ENCODE measurements at regions not wholly inside any gene's neighbourhood (a gene's known extent, or its start where the extent isn't known, plus 50 kb on each side); places are given as distances from the start of the nearest gene placed in this dataset.
A peak's percentile ranks its signal among the peaks of the same experiment; 100 is the strongest.
"Not testable (repeated sequence)": the region's sequence is repeated elsewhere in the genome, so short reads cannot be mapped to it uniquely, and the experiment has no call there.

GRCh38 chr2:182477774-182478173, 50.9 kb upstream of the PDE1A start:
- no peak for DNase-seq

- no peak for DNase-seq
Measured at GRCh38 chr2:182481676-182482075, 54.8 kb upstream of the PDE1A start.

GRCh38 chr2:182482511-182482910, 55.7 kb upstream of the PDE1A start:
- DNase-seq = no peak

GRCh38 chr2:182496596-182496995, 69.8 kb upstream of the PDE1A start:
- no peak for DNase-seq

- DNase-seq = no peak
Measured at GRCh38 chr2:182499706-182500470, 73.1 kb upstream of the PDE1A start.

- DNase-seq = no peak
Measured at GRCh38 chr2:182503886-182504285, 77.0 kb upstream of the PDE1A start.

- DNase-seq = no peak
Measured at GRCh38 chr2:182504903-182505302, 78.1 kb upstream of the PDE1A start.

- DNase-seq = no peak
Measured at GRCh38 chr2:182506606-182507005, 79.8 kb upstream of the PDE1A start.

- not testable (repeated sequence) for DNase-seq
Measured at GRCh38 chr2:182508583-182508982, 81.7 kb upstream of the PDE1A start.

- no peak for DNase-seq
Measured at GRCh38 chr2:182509216-182509615, 82.4 kb upstream of the PDE1A start.

- no peak for DNase-seq
Measured at GRCh38 chr2:182521453-182522404, 94.9 kb upstream of the PDE1A start.

- no peak for DNase-seq
Measured at GRCh38 chr2:182522405-182522896, 95.6 kb upstream of the PDE1A start.

- peak; percentile 46 for DNase-seq
Measured at GRCh38 chr2:182522972-182523473, 96.2 kb upstream of the PDE1A start.

GRCh38 chr2:182530636-182531035, 103.8 kb upstream of the PDE1A start:
- DNase-seq = no peak

- DNase-seq = no peak
Measured at GRCh38 chr2:182540252-182540651, 113.4 kb upstream of the PDE1A start.

- no peak for DNase-seq
Measured at GRCh38 chr2:182541268-182541667, 114.4 kb upstream of the PDE1A start.

GRCh38 chr2:182542501-182543258, 115.8 kb upstream of the PDE1A start:
- no peak for DNase-seq

GRCh38 chr2:182543741-182544525, 117.1 kb upstream of the PDE1A start:
- DNase-seq = no peak

- no peak for DNase-seq
Measured at GRCh38 chr2:182545420-182546167, 118.8 kb upstream of the PDE1A start.

- no peak for DNase-seq
Measured at GRCh38 chr2:182548031-182548950, 121.5 kb upstream of the PDE1A start.

Measured in NCI-H1436 treated with DMSO at 0.1 percent for 48 hours (cell line).